Bronchial epithelial cell (primary cell): ENCODE measurements at regions not wholly inside any gene's neighbourhood (a gene's known extent, or its start where the extent isn't known, plus 50 kb on each side); places are given as distances from the start of the nearest gene placed in this dataset.

Experiments
- DNase-seq: peaks from one replicate; pipeline ENCODE4 v3.0.0-alpha.2; 2010; ENCODE audit warnings: low read depth
- FAIRE-seq: peaks from 2 replicates; lab custom pipeline; 2011; peaks lifted over from hg19 to GRCh38; lab: Jason Lieb, UNC
- H3K27me3 ChIP-seq: 2 replicates; pipeline ENCODE4 v1.5.1; 2011; ENCODE audit warnings: low read length; ENCODE audit not compliant: control insufficient read depth, insufficient read depth
- H3K36me3 ChIP-seq: 2 replicates; pipeline ENCODE4 v1.5.1; 2011; ENCODE audit warnings: low read length; ENCODE audit not compliant: control insufficient read depth, insufficient read depth
- H3K4me3 ChIP-seq: 2 replicates; pipeline ENCODE4 v1.5.1; 2011; ENCODE audit warnings: mild to moderate bottlenecking, low read depth, low read length, control low read depth
- CTCF ChIP-seq: IDR thresholded peaks from 2 replicates; pipeline ENCODE4 v1.5.1; 2011; ENCODE audit warnings: mild to moderate bottlenecking, moderate library complexity, low read length, control low read depth, inconsistent platforms; ENCODE audit not compliant: insufficient read depth, severe bottlenecking

DNA sequence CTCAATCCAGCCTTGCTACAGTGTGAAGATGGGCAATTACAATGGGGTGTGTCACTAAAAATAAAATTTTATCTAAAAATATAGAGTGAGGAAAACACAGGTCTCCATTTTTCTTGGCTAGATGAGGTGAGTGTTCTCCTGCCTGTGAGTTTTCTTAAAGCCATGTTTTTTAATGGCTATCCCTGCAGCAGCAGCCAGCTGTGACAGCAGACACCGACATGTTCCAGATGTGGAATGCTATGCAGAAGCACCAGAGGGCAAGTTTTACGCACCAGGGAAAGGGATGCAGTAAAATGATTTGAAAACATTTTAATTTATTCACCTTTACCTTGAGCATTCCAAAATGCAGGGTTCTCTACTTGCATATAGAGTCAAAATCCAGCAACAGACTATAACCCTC, 577.0 kb upstream of the STXBP6 start:
- H3K27me3 ChIP-seq, result no peaks in the 10 kb centered on the region
- DNase-seq, result no peak
- no peaks in the 10 kb centered on the region for H3K36me3 ChIP-seq
- TF ChIP-seq CTCF, result no peak
- H3K4me3 ChIP-seq, result no peak overlapping the region
- FAIRE-seq, result no peak

GRCh38 chr14:25622763-25623162, 572.8 kb upstream of the STXBP6 start:
- TF ChIP-seq CTCF, result no peak
- Histone ChIP-seq H3K36me3 (no peaks in the 10 kb centered on the region), H3K4me3 (no peak overlapping the region), H3K27me3 (no peaks in the 10 kb centered on the region)
- FAIRE-seq (no peak), DNase-seq (peak; percentile 4)

- no peak for TF ChIP-seq CTCF
- no peak overlapping the region for H3K4me3 ChIP-seq
- no peak for DNase-seq
- no peaks in the 10 kb centered on the region for H3K27me3 ChIP-seq
- H3K36me3 ChIP-seq, result no peaks in the 10 kb centered on the region
- FAIRE-seq, result no peak
These were observed 570.6 kb upstream of the STXBP6 start for GRCh38 chr14:25620515-25620914.

DNA sequence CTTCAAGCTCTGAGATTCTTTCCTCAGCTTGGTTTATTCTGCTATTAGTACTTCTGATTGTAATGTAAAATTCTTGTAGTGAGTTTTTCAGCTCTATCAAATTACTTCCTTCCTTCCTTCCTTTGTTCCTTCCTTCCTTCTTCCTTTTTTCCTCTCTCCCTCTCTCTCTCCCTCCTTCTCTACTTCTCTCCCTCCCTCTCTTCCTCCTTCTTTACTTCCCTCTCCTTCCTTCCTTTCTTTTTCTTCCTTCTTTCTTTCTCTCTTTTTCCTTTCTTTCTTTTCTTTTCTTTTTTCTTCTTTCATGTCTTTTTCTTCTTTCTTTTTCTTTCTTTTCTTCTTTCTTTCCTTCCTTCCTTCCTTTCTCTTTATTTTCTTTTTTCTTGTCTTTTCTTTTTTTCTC, 565.2 kb upstream of the STXBP6 start:
- TF ChIP-seq CTCF, result no peak
- no peak overlapping the region for H3K4me3 ChIP-seq

DNA sequence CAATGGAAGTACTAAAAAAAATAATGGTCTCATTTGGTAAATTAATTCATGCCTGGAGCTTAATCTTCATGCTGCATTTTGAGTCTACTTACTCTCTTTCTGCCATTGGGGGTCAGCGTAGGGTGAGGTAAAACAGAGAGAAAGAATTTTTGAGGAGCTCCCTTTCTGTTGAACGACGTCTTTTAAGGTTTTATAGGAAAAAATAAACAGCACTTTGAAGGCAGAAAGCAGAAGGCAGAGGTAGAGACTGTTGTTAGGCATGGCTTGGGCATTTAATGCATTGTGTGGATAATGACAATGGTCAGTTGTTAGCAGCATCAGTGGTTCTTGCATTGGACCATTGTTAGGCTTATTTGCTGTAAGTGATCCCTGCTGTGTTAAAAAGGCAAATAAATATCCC, 557.2 kb upstream of the STXBP6 start:
- TF ChIP-seq CTCF, result no peak
- FAIRE-seq (no peak), DNase-seq (no peak)
- no peaks in the 10 kb centered on the region for H3K36me3 ChIP-seq
- H3K4me3 ChIP-seq, result no peak overlapping the region
- no peaks in the 10 kb centered on the region for H3K27me3 ChIP-seq

More for the DNA sequence above, 565.2 kb upstream of the STXBP6 start:
- H3K36me3 ChIP-seq, result no peaks in the 10 kb centered on the region
- FAIRE-seq (no peak), DNase-seq (no peak)
- H3K27me3 ChIP-seq, result no peaks in the 10 kb centered on the region

GRCh38 chr14:25602106-25602505, 552.2 kb upstream of the STXBP6 start:
- H3K4me3 ChIP-seq, result no peak overlapping the region
- TF ChIP-seq CTCF, result no peak
- DNase-seq (no peak), FAIRE-seq (no peak)
- H3K36me3 ChIP-seq, result no peaks in the 10 kb centered on the region
- no peaks in the 10 kb centered on the region for H3K27me3 ChIP-seq
